PC-3 (cell line): ENCODE measurements at regions not wholly inside any gene's neighbourhood (a gene's known extent, or its start where the extent isn't known, plus 50 kb on each side); places are given as distances from the start of the nearest gene placed in this dataset.

ENCODE experiments used
- ATAC-seq: fragments of 200-7000 bp; cut with Tn5 transposase; 2 replicates; pipeline ENCODE4 v1.9.1; 2020; ENCODE audit warnings: mild to moderate bottlenecking, moderate library complexity
- BruUV-seq: library from RNA; stranded (reverse); fragments of 400-500 nt; replicated peaks from 2 replicates; lab custom pipeline; 2021; lab: Mats Ljungman, UMichigan
- CTCF ChIA-PET: fragments of 300-600 bp; sonication (Branson Sonifier 250); formaldehyde crosslinking; loops from one replicate; lab custom pipeline; 2022; ENCODE audit warnings: antibody characterized with exemption; lab: Charles Lee
- POLR2A ChIA-PET: fragments of 300-600 bp; sonication (Branson Sonifier 250); formaldehyde crosslinking; loops from one replicate; lab custom pipeline; 2022; ENCODE audit warnings: antibody characterized with exemption; ENCODE audit not compliant: unreplicated experiment; lab: Charles Lee
- DNase-seq: peaks from one replicate; pipeline ENCODE4 v3.0.0-alpha.2; 2015
- H2AFZ ChIP-seq: fragments of 300-600 bp; sonication (generic); 2 replicates; pipeline ENCODE4 v1.6.0; 2016; ENCODE audit warnings: antibody characterized with exemption, low read length
- H3F3A ChIP-seq: fragments of 300-600 bp; sonication (generic); one replicate; pipeline ENCODE4 v1.6.0; 2017; ENCODE audit warnings: antibody characterized with exemption, low read length, control low read depth, mild to moderate bottlenecking; ENCODE audit not compliant: unreplicated experiment
- H3K27ac ChIP-seq: fragments of 300-600 bp; sonication (generic); 2 replicates; pipeline ENCODE4 v1.5.1; 2016; ENCODE audit warnings: mild to moderate bottlenecking, low read length
- H3K27me3 ChIP-seq: fragments of 300-600 bp; sonication (generic); 2 replicates; pipeline ENCODE4 v1.6.1; 2016; ENCODE audit warnings: low read length, mixed read lengths
- H3K36me3 ChIP-seq: fragments of 300-600 bp; sonication (generic); 2 replicates; pipeline ENCODE4 v1.6.1; 2016; ENCODE audit warnings: low read depth, mixed run types, low read length, mixed read lengths
- H3K4me1 ChIP-seq: fragments of 300-600 bp; sonication (generic); 2 replicates; pipeline ENCODE4 v1.5.1; 2016; ENCODE audit warnings: low read length; ENCODE audit not compliant: insufficient read depth
- H3K4me2 ChIP-seq: fragments of 300-600 bp; sonication (generic); 2 replicates; pipeline ENCODE4 v1.6.0; 2016; ENCODE audit warnings: low read length
- H3K4me3 ChIP-seq: fragments of 300-600 bp; sonication (generic); 2 replicates; pipeline ENCODE4 v1.5.1; 2016; ENCODE audit warnings: mild to moderate bottlenecking, low read length, mixed read lengths
- H3K79me2 ChIP-seq: fragments of 300-600 bp; sonication (generic); 2 replicates; pipeline ENCODE4 v1.6.1; 2017; ENCODE audit warnings: low read length, mixed read lengths
- H3K9ac ChIP-seq: fragments of 300-600 bp; sonication (generic); 2 replicates; pipeline ENCODE4 v1.6.0; 2016; ENCODE audit warnings: mild to moderate bottlenecking, low read length
- H3K9me2 ChIP-seq: fragments of 300-600 bp; sonication (generic); replicated peaks from 2 replicates; pipeline ENCODE4 v1.6.1; 2016; ENCODE audit warnings: mixed run types, low read length, mixed read lengths
- H3K9me3 ChIP-seq: fragments of 300-600 bp; sonication (generic); 2 replicates; pipeline ENCODE4 v1.6.1; 2016; ENCODE audit warnings: low read length, mixed read lengths
- H4K20me1 ChIP-seq: fragments of 300-600 bp; sonication (generic); 2 replicates; pipeline ENCODE4 v1.6.1; 2016; ENCODE audit warnings: low read length, mixed read lengths
- EZH2 ChIP-seq: fragments of 300-600 bp; sonication (generic); IDR thresholded peaks from one replicate; pipeline ENCODE4 v1.6.1; 2017; ENCODE audit warnings: antibody characterized with exemption, mild to moderate bottlenecking, low read length; ENCODE audit not compliant: unreplicated experiment
- EZH2phosphoT487 ChIP-seq: fragments of 300-600 bp; sonication (generic); IDR thresholded peaks from 2 replicates; pipeline ENCODE4 v1.6.1; 2018; ENCODE audit warnings: mild to moderate bottlenecking, antibody characterized with exemption, low read length, borderline replicate concordance
- intact Hi-C: fragments of 100-400 bp; cut with micrococcal nuclease; formaldehyde crosslinking; loops from 2 replicates; pipeline ENCODE4 v1.9.0; 2023
- TF ChIP-seq, protein P1 (sequence below): fragments of 300-600 bp; sonication (generic); conservative IDR thresholded peaks from 2 replicates; pipeline ENCODE4 v1.5.1; 2017; ENCODE audit warnings: antibody characterized with exemption, low read depth, mild to moderate bottlenecking, low read length

DNA sequence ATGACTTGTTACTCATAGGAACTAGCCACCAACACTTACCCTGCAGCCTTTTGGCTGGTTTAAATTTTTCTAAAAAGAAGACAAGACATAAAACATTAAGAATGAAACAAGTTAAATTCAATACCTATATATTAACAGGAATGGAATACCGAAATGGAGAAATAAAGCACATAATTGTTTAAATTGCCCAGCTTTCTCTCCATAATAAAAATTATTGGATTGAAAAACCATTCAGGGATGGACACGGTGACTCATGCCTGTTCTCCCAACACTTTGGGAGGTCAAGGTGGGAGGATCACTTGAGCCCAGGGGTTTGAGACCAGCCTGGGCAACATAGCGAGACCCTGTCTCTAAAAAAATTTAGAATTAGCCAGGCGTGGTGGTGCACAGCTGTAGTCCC lies 179.4 kb upstream of the MKLN1 start:
- no peaks in the 10 kb centered on the region for H3K79me2 ChIP-seq
- no peaks in the 10 kb centered on the region for H3K9me2 ChIP-seq
- ChIA-PET CTCF (no interaction called here), POLR2A (interaction anchor here (0.6 kb wide), 1 partner anchor 141 kb away, joined by 5 read pairs; no protein-coding TSS in a partner anchor)
- no peak for DNase-seq
- H3K9me3 ChIP-seq, result no peaks in the 10 kb centered on the region
- H3K4me3 ChIP-seq, result no peak overlapping the region
- TF ChIP-seq EZH2phosphoT487 (no peak), EZH2 (no peak)
- TF ChIP-seq, protein P1, sequence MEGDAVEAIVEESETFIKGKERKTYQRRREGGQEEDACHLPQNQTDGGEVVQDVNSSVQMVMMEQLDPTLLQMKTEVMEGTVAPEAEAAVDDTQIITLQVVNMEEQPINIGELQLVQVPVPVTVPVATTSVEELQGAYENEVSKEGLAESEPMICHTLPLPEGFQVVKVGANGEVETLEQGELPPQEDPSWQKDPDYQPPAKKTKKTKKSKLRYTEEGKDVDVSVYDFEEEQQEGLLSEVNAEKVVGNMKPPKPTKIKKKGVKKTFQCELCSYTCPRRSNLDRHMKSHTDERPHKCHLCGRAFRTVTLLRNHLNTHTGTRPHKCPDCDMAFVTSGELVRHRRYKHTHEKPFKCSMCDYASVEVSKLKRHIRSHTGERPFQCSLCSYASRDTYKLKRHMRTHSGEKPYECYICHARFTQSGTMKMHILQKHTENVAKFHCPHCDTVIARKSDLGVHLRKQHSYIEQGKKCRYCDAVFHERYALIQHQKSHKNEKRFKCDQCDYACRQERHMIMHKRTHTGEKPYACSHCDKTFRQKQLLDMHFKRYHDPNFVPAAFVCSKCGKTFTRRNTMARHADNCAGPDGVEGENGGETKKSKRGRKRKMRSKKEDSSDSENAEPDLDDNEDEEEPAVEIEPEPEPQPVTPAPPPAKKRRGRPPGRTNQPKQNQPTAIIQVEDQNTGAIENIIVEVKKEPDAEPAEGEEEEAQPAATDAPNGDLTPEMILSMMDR, result no peak
- H3K36me3 ChIP-seq, result no peaks in the 10 kb centered on the region
- no peak overlapping the region for H2AFZ ChIP-seq
- intact Hi-C loops, result no loop called here
- peaks cover 17% of the 10 kb centered on the region for H3K4me1 ChIP-seq
- no peak overlapping the region for H3K27ac ChIP-seq
- H3F3A ChIP-seq, result no peaks in the 10 kb centered on the region
- H4K20me1 ChIP-seq, result no peaks in the 10 kb centered on the region
- BruUV-seq, result no TSS peak
- no peak overlapping the region for H3K9ac ChIP-seq
- no peak for ATAC-seq
- H3K4me2 ChIP-seq, result no peak overlapping the region
- H3K27me3 ChIP-seq, result no peaks in the 10 kb centered on the region

DNA sequence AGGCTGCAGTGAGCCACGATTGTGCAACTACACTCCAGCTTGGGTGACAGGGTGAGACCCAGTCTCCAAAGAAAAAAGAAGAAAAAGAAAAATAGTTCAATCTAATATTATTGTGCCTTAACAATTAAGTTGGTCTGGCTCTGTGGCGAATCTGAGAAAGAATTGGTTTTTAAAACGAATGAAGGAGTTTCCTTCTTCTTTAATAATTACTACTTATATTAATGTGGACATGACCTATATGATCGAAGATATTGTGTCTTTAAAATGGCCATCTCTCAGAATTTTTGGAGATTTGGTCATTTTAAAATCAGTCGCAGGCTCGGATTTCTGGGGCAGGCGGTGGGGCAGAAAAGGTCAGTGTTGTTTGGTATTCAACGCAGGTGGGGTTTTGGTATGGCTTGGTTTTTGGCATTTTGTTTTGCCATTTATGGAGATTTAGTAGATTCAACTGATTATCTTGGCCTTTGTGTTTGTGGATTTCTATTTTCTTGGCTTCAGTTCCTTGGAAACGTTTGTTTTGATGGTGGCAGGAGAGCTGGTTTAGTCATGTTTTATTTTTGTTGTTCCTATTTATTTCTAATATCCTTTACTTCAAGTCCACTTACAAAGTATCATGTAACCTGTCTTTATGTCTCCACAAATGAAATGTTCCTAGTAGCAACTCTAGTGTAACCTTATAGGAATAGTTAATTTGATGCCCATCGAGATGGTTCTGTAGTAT lies 178.8 kb upstream of the MKLN1 start:
- H3K4me1 ChIP-seq, result peaks cover 17% of the 10 kb centered on the region
- no peaks in the 10 kb centered on the region for H3K9me2 ChIP-seq
- intact Hi-C loops, result no loop called here
- no peaks in the 10 kb centered on the region for H3K27me3 ChIP-seq
- ATAC-seq (no peak), DNase-seq (no peak)
- POLR2A ChIA-PET, result no interaction called here
- H3F3A ChIP-seq, result no peaks in the 10 kb centered on the region
- H2AFZ ChIP-seq, result no peak overlapping the region
- H3K27ac ChIP-seq, result no peak overlapping the region
- no peak overlapping the region for H3K4me3 ChIP-seq
- H3K9me3 ChIP-seq, result no peaks in the 10 kb centered on the region
- no TSS peak for BruUV-seq
- TF ChIP-seq, protein P1, result no peak
- TF ChIP-seq EZH2phosphoT487, result no peak
- no peak for TF ChIP-seq EZH2
- H3K9ac ChIP-seq, result no peak overlapping the region
- no peaks in the 10 kb centered on the region for H3K79me2 ChIP-seq
- H3K36me3 ChIP-seq, result no peaks in the 10 kb centered on the region
- H4K20me1 ChIP-seq, result no peaks in the 10 kb centered on the region
- CTCF ChIA-PET, result no interaction called here
- H3K4me2 ChIP-seq, result no peak overlapping the region

DNA sequence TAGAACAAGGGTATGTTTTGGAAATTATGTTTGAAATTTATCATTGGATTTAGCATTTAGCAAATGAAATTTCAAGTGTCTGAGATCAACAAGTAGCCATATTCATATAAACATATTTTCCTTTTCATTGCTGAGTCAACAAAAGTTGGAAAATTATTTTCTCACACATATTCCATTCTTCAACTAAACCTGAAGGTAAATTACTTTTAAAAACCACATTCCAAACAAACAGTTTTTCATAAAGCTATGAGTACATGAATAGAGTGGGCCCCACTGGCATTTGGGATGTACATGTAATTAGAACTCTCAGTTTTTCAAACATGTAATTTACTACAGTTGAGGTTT lies 178.3 kb upstream of the MKLN1 start:
- Histone ChIP-seq H3K27ac (no peak overlapping the region), H3K27me3 (no peaks in the 10 kb centered on the region), H2AFZ (no peak overlapping the region), H3K36me3 (no peaks in the 10 kb centered on the region), H3K4me2 (no peak overlapping the region), H3K79me2 (no peaks in the 10 kb centered on the region), H3K9me3 (no peaks in the 10 kb centered on the region), H3K9ac (no peak overlapping the region), H3K4me1 (peaks cover 17% of the 10 kb centered on the region), H3F3A (no peaks in the 10 kb centered on the region), H4K20me1 (no peaks in the 10 kb centered on the region), H3K4me3 (no peak overlapping the region), H3K9me2 (no peaks in the 10 kb centered on the region)
- TF ChIP-seq EZH2phosphoT487 (no peak), EZH2 (no peak)
- TF ChIP-seq, protein P1, result no peak
- intact Hi-C loops, result no loop called here
- DNase-seq (no peak), ATAC-seq (no peak)
- POLR2A ChIA-PET, result no interaction called here
- CTCF ChIA-PET, result no interaction called here
- no TSS peak for BruUV-seq
